IPS-NIHi7 (cell line): ENCODE measurements at regions not wholly inside any gene's neighbourhood (a gene's known extent, or its start where the extent isn't known, plus 50 kb on each side); places are given as distances from the start of the nearest gene placed in this dataset.

Source experiments
- DNase-seq: peaks from one replicate; pipeline ENCODE4 v3.0.0; 2012; ENCODE audit warnings: mixed read lengths; ENCODE audit errors: extremely low spot score

DNA sequence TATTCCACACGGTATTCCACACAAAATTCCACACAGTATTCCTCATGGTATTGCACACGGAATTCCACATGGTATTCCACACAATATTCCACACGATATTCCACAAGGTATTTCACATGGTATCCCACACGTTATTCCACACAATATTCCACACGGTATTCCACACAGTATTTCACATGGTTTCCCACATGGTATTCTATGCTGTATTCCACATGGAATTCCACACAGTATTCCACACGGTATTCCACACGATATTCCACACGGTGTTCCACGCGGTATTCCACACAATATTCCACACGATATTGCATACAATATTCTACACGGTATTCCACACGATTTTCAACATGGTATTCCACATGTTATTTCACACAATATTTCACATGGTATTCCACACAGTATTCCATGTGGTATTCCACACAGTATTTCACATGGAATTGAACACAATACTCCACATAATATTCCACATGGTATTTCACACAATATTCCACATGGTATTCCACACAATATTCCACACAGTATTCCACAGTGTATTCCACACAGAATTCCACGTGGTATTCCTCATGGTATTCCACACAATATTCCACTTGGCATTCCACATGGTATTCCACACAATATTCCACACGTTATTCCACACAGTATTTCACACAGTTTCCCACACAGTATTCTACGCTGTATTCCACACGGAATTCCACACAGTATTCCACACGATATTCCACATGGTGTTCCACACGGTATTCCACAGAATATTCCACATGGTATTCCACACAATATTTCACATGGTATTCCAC, 136.0 kb upstream of the CHST15 start:
- DNase-seq: no peak

DNA sequence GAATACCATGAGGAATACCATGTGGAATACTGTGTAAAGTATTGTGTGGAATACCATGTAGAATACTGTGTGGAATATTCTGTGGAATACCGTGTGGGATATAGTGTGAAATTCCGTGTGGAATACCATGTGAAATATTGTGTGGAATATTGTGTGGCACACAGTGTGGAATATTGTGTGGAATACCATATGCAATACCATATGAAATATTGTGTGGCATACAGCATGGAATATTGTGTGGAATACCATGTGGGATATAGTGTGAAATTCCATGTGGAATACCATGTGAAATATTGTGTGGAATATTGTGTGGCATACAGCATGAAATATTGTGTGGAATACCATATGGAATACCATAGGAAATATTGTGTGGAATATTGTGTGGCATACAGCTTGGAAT, 135.1 kb upstream of the CHST15 start:
- DNase-seq: no peak

DNA sequence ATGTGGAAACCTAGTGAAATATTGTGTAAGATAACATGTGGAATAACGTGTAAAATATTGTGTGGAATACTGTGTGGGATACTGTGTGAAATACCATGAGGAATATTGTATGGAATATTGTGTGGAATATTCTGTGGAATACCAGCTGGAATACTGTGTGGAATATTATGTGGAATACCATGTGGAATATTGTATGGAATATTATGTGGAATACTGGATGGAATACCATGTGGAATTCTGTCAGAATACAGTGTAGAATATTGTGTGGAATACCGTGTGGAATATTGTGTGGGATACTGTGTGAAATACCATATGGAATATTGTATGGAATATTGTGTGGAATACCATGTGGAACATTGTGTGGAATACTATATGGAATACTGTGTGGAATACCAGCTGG, 134.6 kb upstream of the CHST15 start:
- no peak for DNase-seq

DNA sequence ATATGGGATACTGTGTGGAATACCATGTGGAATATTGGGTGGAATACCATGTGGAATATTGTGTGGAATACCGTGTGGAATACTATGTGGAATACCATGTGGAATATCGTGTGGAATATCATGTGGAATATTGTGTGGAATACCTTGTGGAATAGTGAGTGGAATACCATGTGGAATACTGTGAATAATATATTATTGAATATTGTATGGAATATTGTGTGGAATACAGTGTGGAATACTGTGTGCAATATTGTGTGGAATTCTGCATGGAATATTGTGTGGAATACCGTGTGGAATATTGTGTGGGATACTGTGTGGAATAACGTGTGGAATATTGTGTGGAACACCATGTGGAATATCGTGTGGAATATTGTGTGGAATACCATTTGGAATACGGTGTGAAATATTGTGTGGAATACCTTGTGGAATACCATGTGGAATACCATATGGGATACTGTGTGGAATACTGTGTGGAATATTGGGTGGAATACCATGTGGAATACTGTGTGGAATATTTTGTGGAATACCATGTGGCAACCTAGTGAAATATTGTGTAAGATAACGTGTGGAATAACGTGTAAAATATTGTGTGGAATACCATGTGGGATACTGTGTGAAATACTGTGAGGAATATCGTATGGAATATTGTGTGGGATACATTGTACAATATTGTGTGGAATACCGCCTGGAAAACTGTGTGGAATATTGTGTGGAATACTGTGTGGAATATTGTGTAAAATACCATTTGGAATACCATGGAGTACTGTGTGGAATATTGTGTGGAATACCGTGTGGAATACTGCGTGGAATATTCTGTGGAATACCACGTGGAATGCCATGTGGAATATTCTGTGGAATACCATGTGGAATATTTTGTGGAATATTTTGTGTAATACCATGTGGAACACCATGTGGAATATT, 133.9 kb upstream of the CHST15 start:
- DNase-seq: no peak

DNA sequence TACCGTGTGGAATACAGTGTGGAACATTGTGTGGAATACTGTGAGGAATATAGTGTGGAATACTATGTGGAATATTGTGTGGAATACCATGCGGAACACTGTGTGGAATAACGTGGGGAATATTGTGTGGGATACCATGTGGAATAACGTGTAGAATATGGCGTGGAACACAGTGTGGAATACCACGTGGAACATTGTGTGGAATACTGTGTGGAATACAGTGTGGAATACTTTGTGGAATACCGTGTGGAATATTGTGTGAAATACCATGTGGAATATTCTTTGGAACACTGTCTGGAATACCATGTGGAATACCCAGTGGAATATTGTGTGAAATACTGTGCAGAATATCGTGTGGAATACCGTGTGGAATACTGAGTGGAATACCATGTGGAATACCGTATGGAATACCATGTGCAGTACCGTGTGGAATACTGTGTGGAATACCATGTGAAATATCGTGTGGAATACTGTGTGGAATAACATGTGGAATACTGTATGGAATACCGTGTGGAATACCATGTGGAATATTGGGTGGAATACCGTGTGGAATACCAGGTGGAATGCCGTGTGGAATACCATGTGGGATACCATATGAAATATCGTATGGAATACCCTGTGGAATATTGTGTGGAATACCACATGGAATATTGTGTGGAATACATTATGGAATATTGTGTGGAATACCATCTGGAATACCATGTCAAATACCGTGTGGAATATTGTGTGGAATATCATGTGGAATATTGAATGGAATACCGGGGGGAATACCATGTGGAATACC, 133.1 kb upstream of the CHST15 start:
- no peak for DNase-seq

DNA sequence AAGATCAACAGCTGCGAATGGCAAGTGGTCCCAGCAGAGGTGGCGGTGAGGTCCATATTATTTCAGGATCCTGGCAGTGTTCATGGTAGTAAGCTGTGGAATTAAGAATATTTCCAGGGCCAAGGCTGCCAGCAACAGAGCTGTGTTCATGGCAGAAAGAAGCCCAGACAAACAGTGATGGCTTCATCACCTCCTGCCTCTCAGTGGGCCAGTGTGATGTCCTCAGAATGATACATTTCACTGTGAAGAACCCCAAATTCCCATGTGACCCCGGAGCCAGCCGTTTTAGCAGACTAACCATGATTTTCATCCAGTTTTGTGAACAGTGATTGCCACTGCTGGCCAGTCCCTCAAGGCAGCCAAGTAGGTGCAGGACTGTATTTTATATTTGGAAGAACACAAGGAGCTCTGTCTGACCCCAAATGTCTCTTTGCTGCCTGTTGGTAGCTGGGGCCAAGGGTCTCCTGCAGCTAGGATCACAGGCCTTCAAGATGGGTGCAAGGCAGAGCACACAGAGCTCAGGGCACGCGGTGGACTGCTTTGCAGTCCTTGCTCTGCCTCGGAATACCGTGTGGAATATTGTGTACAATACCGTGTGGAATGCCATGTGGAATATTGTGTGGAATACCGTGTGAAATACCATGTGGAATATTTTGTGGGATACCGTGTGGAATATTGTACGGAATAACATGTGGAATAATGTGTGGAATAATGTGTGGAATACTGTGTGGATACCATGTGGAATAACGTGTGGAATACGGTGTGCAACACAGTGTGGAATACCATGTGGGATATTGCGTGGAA, 132.3 kb upstream of the CHST15 start:
- no peak for DNase-seq

DNA sequence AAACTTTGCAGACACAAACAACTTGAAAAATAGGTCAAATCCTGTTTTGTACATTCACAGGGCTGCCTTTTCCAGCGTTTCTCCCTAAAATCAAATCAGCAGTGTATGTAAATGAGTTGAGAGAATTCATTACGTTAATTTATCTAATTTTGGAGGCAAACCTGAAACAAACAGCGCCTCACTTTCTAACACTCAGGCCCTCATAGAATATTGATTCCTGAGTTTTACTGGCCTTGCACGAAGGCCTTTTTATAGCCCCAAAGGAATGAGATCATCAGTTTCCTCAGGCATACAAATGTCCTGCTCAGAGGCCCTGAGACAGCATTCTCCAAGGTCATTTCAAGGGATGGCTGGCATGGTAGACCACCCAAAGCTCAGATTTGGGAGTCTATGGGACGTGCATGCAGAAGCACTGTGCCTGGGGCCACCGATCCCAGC, 131.7 kb upstream of the CHST15 start:
- DNase-seq: no peak

DNA sequence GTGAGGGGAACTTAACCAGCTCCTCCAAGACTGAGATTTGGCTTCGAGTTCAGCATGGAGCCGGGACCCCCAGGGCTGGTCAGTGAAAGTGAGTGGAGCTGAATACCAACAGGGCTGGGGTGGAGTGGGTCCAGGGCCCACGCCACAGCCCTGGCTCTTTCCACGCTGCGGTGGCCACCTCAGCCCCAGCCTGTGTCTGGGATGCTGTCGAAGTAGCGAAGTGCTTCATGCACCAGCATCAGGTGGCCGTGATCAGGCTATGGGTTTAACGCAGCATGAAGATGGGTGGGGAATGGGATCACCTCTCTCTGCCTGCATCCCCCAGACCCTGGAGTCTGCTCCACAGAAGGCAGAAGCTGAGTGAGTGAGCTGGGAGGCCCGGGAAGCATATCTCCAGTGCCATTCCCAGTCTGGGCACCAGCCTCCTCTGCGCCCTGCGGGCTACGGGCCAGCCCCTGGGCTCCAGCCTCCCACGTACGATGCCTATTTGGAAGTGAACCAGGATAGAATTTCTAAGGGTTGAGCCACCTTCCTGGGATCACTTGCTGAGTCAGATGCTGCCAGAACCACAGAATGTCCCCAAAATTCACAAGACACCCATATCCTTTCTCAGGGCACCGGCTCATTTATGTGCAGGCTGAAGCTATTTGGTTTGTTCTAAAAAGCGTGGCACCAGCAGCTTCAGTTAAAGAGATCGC, 131.1 kb upstream of the CHST15 start:
- DNase-seq: no peak

DNA sequence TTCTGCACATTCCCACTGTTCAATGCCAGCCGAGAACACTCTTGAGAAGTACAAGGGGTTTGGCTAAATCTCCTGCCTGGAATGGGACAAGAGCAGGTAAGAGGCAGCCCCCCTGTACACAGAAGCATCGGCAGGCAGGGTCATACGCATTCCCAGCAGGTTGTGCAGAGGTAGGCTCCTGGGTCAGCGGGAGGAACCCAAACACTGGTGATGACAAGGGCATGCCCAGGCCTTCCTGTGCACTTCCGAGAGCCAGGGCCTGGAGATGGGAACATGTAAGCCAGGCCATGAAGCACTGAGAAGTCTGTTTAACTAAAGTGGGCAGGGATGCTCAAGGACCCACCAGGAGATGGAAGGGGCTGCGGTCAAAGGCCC, 130.3 kb upstream of the CHST15 start:
- DNase-seq: no peak

DNA sequence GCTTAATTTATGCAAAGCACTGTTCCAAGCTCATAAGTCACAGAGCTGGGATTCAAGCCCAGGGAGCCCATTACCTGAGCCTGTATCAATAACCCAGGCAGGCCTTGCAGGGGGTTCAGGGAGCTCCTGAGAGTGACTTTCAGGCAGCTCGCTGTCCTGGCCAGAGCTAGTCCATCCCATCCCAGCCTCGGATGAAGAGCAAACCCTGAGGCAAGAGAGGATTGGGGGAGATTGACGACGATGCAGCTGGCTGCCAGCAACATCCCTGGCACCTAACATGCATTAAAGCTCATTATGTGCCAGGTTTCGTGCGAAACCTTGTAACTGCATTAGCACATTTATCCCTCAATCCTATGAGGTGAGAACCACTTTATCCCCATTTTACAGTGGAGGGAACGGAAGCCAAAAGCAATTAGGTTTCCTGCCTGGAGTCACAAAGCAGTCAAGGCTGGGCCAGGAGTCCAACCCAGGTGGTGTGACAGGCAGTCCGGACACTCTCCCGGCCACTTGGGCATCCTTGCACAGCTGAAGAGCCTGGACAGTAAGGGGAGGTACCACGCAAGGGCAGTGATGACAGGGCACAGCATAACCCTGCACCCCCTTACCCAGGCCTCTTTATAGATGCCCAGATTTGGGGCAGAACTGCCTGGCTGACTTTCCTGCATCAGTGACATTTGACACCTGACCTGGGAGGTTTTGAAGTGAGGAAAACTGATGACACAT, 129.8 kb upstream of the CHST15 start:
- DNase-seq: no peak

DNA sequence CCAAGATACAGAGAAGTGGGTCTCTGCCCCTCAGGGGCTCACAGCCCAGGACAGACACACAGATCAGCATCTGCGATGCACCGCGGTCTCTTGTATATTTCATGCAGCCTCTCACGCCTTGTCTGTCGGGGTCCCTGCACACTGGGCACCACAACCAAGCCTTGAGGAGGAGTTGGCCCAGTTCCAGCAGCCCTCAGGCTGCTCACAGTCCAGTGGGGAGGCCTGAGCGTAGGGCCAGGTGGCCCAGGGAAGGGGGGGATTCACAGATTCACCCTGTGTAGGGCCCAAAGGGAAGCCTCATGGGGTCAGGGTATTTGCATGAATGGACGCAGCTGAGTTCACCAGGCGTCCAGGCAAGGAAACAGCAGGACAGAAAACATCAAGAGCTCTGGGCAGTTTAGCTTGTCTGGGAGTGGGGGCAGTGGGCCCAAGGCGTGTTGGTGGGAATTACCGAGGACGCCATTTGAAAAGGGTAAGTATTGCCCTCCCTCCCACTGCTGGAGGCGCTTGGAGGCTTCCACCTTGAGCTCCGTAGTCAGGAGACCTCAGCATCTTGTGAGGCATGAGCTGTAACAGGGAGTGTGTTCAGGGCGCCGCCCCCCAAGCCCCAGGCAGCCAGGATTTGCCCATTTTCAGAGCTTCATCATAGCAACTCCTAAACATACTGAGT, 129.1 kb upstream of the CHST15 start:
- DNase-seq: no peak

DNA sequence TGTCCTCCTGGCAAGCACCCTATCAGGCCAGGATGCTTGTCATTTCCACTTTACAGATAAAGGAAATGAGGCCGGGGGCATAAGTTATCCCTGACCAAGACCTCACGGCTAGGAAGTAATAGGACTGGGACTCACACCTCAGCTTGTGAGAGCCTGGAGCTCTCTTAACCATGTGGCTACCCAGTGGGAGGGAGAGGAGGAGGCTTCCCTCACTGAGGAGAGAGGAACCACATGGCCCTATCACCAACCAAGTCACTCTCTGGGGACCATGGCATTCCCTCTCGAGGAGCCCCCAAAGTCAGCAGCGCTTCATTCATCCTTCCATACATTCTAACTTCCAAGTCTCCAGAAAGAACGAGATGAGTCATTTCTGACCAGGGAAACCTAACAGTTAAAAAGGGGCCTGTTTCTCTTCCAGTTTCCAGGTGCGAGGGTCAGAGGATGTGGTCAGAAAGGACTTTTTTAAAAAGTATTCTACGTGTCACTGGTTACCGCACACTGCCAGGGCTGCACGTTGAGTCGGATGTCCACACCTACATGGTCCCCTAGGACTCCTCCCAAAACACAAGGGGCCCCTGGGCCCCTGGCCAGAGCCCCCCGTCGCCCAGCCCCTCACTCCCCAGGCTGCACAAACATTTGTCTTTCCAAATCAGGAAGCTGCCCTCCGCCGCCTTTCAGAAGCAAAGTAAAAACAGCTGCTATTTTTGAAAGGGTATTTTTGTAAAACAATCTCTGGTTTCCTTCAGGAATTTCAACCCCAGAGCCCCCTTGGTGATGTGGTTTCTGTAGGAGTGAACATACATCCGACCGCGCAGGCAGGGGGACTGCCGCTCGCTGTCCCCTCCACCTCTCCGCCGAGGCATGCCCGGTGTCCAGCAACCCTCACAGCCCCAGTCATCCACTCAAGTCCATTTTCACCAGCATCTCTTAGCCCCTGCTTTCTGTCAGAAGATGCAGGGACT, 128.2 kb upstream of the CHST15 start:
- DNase-seq: no peak

DNA sequence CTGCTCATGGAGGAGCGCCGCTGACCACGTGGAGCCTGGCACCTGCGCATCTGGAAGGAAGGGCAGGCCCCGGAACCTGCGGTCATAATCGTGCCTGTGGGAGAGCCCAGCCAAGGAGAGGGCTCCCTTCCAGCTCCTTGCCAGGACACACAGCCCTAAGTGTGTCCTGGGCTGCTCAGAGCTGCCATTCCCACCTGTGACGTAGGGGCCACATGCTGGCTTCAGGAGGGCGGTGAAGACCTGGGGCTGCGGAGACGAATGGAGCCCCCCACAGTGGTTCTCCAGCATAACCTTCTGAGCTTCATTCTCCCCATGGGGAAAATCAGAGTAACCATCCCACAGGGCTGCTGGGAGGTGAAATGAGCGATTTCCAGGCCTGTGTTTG, 127.6 kb upstream of the CHST15 start:
- no peak for DNase-seq

DNA sequence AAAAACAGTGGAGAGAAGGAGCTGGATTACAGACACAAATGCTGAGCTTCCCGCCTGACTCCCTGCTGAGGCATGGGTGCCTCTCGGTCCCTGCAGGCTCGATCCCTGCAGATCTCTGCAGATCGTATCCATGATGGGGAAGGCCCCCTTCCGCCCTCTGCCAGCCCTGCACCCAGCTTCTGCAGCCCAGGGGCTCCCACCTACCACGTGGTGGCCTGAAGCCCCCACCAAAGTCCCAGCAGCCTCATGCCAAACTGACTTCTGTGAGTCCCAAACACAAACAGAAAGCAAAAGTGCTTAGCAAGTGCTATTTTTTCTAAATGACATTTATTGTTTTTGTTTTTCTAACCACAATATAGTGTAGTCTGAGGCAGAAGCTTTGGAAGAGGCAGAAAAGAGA, 127.1 kb upstream of the CHST15 start:
- DNase-seq: no peak

DNA sequence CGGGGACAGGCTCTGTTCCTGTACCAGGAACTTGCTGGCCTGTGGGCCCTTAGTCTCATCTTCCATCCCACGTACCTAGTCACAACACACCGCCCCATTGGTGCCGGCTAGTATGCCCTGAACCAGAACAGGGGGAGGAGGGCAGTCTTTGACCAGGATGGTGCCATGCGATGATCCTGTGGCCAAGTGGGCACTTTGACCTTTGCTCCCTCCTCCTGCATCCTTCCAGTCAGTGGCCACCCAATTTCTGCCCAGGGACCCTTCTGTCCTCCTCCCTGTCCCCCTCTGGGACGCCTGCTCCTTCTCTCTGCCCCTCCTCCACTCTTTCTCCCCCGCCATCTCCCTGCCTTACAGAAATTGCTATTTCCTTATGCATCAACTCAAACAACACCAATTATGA, 126.3 kb upstream of the CHST15 start:
- no peak for DNase-seq

DNA sequence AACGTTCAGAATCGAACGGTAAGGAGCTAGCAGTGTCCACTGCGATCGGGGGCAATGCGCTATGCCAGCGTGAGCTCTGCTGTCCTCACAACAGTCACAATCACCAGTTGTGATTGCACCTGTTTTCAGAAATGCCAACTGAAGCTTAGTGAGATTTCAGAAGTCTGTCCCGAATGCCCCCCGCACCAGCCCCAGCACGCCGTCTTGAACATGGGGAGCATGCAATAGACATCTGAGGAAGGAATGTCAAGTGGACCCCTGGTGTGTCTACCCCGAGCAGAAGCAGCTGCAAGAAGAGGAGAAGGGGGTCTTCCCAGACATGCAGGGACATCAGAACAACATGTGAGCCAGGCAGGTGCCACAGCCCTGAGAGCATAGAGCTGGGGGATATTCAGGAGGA, 125.7 kb upstream of the CHST15 start:
- DNase-seq: no peak

DNA sequence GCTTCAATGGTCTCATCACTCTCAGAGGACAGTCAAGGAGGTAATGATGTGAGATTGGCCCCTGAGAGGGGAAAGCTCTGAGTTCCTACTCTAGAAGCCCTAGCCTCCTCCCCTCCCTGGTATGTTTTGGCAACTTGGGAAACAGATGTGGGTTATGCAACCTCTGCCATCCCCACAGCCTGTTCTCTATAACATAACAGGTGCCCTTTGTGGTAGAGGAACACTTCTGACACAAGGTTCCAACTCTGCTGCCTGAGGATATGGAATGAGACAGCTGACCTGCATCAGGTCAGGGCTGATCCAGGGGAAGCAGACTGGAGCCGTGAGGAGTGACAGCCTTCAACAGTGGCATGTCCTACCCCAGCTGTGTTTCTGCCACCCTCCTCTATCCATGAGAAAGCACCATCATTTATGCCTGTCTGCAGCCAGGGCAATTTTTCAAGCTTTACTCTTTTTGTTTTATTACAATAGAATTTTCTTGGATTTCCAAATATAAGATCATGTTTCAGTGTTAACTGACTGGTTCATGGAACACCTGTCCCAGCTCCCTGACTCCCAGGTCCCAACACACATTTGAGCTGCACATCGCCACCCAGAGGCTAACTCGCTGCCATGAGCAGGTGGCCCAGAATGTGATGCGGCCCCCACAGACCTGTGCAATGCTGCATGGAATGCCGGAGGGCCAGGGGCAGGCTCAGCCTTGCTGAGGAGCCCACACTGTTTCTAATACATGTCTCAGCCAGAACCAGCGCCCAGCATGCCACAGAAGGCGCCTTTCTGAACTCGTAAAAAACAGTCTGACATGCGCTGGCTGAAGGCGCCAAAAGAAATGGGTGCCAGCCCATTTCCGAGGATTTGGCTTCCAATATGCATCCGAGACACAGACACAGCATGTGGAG, 124.8 kb upstream of the CHST15 start:
- peak; percentile 74 for DNase-seq
